ENCODE measurements at regions not wholly inside any gene's neighbourhood (a gene's known extent, or its start where the extent isn't known, plus 50 kb on each side); places are given as distances from the start of the nearest gene placed in this dataset.
"Not testable (repeated sequence)": the region's sequence is repeated elsewhere in the genome, so short reads cannot be mapped to it uniquely, and the experiment has no call there.

DNA sequence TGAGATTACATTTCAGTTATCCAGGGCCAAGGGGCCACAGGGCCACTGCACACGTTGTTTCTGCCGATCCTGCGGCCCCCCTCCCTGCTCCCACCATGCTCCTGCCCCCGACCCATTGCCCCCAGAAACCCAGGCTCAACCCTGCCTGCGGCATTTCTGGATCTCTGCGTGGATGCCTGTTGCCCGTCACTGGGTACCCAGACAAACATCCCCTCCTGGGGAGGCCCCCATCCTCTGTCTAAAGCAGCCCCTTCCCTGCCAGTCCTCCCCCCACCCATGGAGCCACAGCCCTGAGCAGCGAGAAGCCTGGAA, 326.4 kb upstream of the SFSWAP start:
- H3K9me3 Mint-ChIP-seq: no peaks in the 10 kb centered on the region
- TF ChIP-seq, protein P1, sequence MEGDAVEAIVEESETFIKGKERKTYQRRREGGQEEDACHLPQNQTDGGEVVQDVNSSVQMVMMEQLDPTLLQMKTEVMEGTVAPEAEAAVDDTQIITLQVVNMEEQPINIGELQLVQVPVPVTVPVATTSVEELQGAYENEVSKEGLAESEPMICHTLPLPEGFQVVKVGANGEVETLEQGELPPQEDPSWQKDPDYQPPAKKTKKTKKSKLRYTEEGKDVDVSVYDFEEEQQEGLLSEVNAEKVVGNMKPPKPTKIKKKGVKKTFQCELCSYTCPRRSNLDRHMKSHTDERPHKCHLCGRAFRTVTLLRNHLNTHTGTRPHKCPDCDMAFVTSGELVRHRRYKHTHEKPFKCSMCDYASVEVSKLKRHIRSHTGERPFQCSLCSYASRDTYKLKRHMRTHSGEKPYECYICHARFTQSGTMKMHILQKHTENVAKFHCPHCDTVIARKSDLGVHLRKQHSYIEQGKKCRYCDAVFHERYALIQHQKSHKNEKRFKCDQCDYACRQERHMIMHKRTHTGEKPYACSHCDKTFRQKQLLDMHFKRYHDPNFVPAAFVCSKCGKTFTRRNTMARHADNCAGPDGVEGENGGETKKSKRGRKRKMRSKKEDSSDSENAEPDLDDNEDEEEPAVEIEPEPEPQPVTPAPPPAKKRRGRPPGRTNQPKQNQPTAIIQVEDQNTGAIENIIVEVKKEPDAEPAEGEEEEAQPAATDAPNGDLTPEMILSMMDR (IDR thresholded peaks at IDR 0.05; ENCODE audit: unreplicated experiment in 3 of 3): no peak
- H3K4me1 Mint-ChIP-seq: no peaks in the 10 kb centered on the region
- no peaks in the 10 kb centered on the region for H3K36me3 Mint-ChIP-seq (ENCODE audit: low read depth)
- H3K4me3 Mint-ChIP-seq: no peak overlapping the region
- peaks cover 48% of the 10 kb centered on the region for H3K27me3 Mint-ChIP-seq (ENCODE audit: low read depth)
- no peak overlapping the region for H3K27ac Mint-ChIP-seq

DNA sequence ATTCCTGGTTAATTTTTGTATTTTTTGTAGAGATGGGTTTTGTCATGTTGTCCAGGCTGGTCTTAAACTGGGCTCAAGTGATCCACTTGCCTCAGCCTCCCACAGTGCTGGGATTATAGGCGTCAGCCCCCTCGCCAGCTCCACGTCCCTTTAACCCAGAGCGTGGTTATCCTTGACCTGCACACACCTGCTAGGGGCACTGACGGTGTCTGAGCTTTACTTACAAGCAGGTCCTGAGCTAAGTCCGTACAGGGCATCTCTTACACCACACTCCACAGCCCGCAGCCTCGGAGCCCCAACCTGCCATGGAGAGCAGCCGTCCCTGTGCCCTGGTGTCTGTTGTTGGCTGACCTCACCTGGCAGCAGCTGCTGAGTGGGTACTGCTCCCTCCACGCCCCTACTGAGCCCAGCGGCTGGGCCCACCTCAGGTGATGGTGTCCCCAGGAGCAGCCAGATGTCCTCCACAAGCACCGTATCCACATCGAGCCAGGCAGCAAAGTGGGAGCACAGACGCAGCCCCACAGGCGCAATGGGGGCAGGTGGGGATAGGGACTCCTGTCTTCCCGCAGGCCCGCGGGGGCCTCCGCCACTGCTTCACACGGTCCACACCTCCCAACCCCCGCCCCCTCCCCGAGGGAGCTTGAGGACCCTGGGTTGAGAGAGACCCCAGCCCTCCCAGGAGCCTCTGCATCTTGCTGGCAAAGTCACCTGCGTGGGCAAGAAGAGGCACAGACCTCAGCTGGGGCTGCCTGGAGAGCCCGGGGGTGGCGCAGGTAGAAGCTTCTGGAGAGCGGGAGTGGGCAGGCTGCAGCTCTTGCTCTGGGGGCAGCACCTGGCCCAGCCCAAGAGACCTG, 325.4 kb upstream of the SFSWAP start:
- TF ChIP-seq, protein P1 (IDR thresholded peaks at IDR 0.05; ENCODE audit: unreplicated experiment in 3 of 3): no peak
- Mint-ChIP-seq H3K27ac (no peak overlapping the region), H3K9me3 (no peaks in the 10 kb centered on the region), H3K27me3 (ENCODE audit: low read depth) (peaks cover 39% of the 10 kb centered on the region), H3K4me3 (no peak overlapping the region), H3K36me3 (ENCODE audit: low read depth) (no peaks in the 10 kb centered on the region), H3K4me1 (peaks cover 6% of the 10 kb centered on the region)

DNA sequence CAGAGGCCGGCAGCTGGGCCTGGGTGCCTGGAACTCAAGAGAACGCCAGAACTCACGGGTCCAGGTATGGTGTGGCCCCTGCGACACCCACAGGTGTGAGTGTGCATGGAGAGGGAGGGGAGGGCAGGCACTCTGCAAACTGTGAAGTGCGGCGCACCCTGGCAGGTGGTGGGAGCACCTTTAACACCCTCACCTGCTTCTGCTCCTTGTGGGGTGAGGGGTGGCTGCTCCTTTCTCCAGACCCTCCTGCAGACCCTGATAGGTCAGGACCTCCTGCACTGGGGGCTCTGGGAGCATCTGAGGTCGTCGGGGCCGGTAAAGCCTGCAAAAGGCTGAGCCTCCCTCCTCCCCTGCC, 324.7 kb upstream of the SFSWAP start:
- TF ChIP-seq, protein P1 (IDR thresholded peaks at IDR 0.05; ENCODE audit: unreplicated experiment in 3 of 3): no peak
- Mint-ChIP-seq H3K36me3 (ENCODE audit: low read depth) (no peaks in the 10 kb centered on the region), H3K4me3 (no peak overlapping the region), H3K9me3 (no peaks in the 10 kb centered on the region), H3K27me3 (ENCODE audit: low read depth) (peaks cover 39% of the 10 kb centered on the region), H3K27ac (no peak overlapping the region), H3K4me1 (peaks cover 12% of the 10 kb centered on the region)

DNA sequence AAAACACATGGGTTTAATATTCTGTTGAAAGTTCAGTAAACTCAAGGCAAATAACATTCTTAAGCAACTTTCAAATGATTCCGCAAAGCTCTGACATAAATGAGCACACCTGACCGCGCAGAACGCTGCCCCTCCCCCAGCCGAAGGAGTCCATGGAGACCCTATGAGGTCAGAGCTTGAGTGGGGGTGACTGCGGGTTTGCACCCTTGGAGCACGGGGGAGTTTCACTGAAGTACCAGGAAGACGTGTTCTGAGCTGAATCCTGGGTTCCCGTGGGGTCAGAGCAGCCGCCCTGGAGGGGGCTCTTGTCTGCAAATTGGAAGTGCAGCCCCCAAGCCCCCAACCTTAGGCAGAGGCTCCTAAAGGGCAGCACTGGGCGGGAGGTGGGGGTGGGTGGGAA, 324.1 kb upstream of the SFSWAP start:
- no peak overlapping the region for H3K4me3 Mint-ChIP-seq
- no peaks in the 10 kb centered on the region for H3K9me3 Mint-ChIP-seq
- H3K27me3 Mint-ChIP-seq (ENCODE audit: low read depth): peaks cover 41% of the 10 kb centered on the region
- TF ChIP-seq, protein P1 (IDR thresholded peaks at IDR 0.05; ENCODE audit: unreplicated experiment in 3 of 3): no peak
- H3K4me1 Mint-ChIP-seq: peaks cover 12% of the 10 kb centered on the region
- H3K27ac Mint-ChIP-seq: no peak overlapping the region
- H3K36me3 Mint-ChIP-seq (ENCODE audit: low read depth): no peaks in the 10 kb centered on the region

DNA sequence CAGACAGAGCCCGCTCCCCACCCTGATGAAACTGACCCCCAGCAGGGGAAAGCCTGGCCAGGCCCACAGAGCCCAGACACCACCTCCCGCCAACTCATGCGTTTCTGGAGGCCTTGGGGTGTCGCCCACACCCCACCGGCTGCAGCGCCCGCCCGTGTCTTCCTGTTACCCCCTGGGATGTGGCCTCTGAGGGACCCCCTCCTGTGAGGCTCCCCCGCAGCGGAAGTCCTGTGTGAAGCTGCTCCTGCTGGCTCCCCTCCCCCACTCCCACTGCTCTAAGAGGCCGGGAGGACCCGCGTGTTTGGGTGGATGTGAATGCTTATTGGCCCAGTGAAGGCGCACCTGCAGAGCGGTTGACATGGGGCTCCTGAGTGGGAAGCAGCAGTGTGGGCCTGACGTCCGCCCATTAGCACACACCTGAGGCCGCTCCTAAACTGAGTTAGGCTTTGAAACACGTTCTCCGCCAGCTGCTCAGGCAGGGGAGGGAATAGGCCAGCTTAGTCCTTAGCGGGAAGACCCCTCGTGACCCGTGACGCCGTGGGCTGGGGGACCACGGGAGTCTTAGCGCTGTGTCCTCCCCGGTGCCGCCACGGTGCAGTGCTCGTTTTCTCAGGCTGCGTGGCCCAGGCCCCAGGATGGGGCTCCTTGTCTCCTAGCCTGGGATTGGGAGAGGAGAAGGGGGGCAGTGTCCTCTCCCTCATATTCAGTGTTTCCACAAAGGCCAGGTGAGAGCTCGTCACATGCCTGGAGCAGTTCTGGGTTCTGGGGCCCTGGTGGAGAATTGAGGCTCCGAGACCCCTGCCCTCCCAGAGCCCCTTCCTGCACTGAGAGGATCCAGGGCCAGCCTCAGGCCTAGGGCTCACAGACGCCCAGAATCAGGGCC, 323.4 kb upstream of the SFSWAP start:
- H3K27me3 Mint-ChIP-seq (ENCODE audit: low read depth): peaks cover 46% of the 10 kb centered on the region
- H3K27ac Mint-ChIP-seq: no peak overlapping the region
- no peak overlapping the region for H3K4me3 Mint-ChIP-seq
- no peaks in the 10 kb centered on the region for H3K9me3 Mint-ChIP-seq
- H3K4me1 Mint-ChIP-seq: peaks cover 12% of the 10 kb centered on the region
- TF ChIP-seq, protein P1 (IDR thresholded peaks at IDR 0.05; ENCODE audit: unreplicated experiment in 3 of 3): no peak
- H3K36me3 Mint-ChIP-seq (ENCODE audit: low read depth): no peaks in the 10 kb centered on the region

DNA sequence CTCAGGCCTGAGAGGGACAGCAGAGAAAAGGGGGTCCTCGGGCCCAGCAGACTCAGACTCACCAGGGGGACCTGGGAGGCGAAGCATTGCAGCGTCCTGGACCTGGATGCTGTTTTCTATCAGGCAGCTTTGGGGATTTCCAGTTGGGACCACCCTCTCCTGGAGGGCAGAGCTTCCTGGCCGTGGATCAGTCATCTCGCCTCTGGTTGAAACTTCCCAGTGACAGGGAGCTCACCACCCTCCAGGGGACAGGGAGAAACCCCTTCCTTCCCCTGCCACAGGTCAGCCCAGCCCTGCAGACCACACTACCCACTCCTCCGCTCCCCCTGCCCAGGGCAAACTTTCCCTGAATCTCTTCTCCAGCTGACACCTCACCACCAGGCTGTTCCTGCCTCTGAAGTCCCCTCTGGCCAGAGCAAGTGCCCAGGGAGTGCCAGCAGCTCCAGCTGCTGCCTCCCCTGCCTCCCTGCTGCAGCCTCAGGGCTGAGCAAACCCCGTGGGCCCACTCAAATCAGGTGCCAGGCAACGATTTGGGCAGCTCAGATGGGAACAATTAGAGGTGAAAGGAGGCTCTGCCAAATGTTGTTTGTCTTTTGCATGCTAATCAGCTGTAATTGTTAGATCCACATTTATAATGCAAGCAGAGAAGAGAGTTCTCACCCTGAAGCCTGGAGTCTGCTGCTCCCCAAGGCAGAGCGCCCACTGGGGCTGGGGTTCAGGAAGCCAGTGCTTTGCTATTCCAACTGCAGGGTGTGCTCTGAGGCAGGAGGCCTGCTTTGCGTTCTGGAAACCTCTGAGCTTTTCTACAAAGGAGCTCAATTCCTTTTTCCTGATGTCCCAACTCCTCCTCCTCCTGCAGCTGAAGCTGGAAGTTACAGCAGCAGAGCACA, 322.5 kb upstream of the SFSWAP start:
- Mint-ChIP-seq H3K4me1 (peaks cover 12% of the 10 kb centered on the region), H3K27me3 (ENCODE audit: low read depth) (peaks cover 44% of the 10 kb centered on the region)
- H3K36me3 Mint-ChIP-seq (ENCODE audit: low read depth); H3K4me3 Mint-ChIP-seq; H3K27ac Mint-ChIP-seq; H3K9me3 Mint-ChIP-seq: not testable (repeated sequence)
